HCT116 (cell line): ENCODE measurements at regions not wholly inside any gene's neighbourhood (a gene's known extent, or its start where the extent isn't known, plus 50 kb on each side); places are given as distances from the start of the nearest gene placed in this dataset.

Experiments used
- ATAC-seq: fragments of 200-7000 bp; cut with Tn5 transposase; 2 replicates; pipeline ENCODE4 v1.9.1; 2020; ENCODE audit warnings: mild to moderate bottlenecking, moderate library complexity
- BruUV-seq: library from RNA; stranded (reverse); fragments of 400-500 nt; replicated peaks from 2 replicates; lab custom pipeline; 2021; lab: Mats Ljungman, UMichigan
- CTCF ChIA-PET: fragments of 300-600 bp; sonication (Branson Sonifier 250); formaldehyde crosslinking; loops from one replicate; lab custom pipeline; 2021; ENCODE audit warnings: antibody characterized with exemption; lab: Charles Lee
- POLR2A ChIA-PET: fragments of 300-600, 350-600 bp; sonication (Branson Sonifier 250); formaldehyde crosslinking; loops from one replicate; lab custom pipeline; 2021; ENCODE audit warnings: antibody characterized with exemption; lab: Charles Lee
- RAD21 ChIA-PET, 2 experiments: fragments of 300-600 bp; sonication (Branson Sonifier 250); formaldehyde crosslinking; loops; one replicate each; lab custom pipeline; 2023; ENCODE audit warnings: low total read pairs in 2 of 2; ENCODE audit not compliant: uncharacterized antibody in 2 of 2, unreplicated experiment in 2 of 2, low non-redundant PET in 1 of 2; lab: Charles Lee
- DNase-seq: peaks from one replicate; pipeline ENCODE4 v3.0.0-alpha.2; 2010; ENCODE audit warnings: low read depth, low spot score
- H2AFZ ChIP-seq: fragments of 200-600 bp; shearing (Covaris generic), sonication (generic); 2 replicates; pipeline ENCODE4 v1.6.1; 2017; ENCODE audit warnings: low read depth, mixed run types, mixed read lengths, antibody characterized with exemption, low read length; ENCODE audit not compliant: poor library complexity, severe bottlenecking
- H3K27ac ChIP-seq: 2 replicates; pipeline ENCODE4 v1.5.1; 2012; ENCODE audit warnings: low read depth, low read length
- H3K27me3 ChIP-seq: fragments of 200-600 bp; sonication (generic); 2 replicates; pipeline ENCODE4 v1.6.1; 2016; ENCODE audit warnings: mixed run types, low read length, mixed read lengths; ENCODE audit not compliant: insufficient read depth
- H3K36me3 ChIP-seq, 2 experiments: fragments of 200-500 bp in 1 of 2; fragments of 200-600 bp in 1 of 2; sonication (Bioruptor generic) in 1 of 2; sonication (generic) in 1 of 2; 2 replicates each; pipeline versions ENCODE4 v1.5.1 to v1.6.1; 2014 to 2016; ENCODE audit warnings: low read length in 2 of 2, inconsistent platforms in 1 of 2, mixed read lengths in 1 of 2, mixed run types in 1 of 2; ENCODE audit not compliant: insufficient read depth in 2 of 2, control insufficient read depth in 1 of 2
- H3K4me1 ChIP-seq, 2 experiments: fragments of 200-600 bp in 1 of 2; sonication (generic) in 1 of 2; 2 replicates each; pipeline versions ENCODE4 v1.5.1 to v1.6.1; 2012 to 2017; ENCODE audit warnings: low read length in 2 of 2, inconsistent platforms in 1 of 2, mild to moderate bottlenecking in 1 of 2, mixed read lengths in 1 of 2, mixed run types in 1 of 2, moderate library complexity in 1 of 2; ENCODE audit not compliant: insufficient read depth in 2 of 2, control insufficient read depth in 1 of 2
- H3K4me2 ChIP-seq: fragments of 200-600 bp; sonication (generic); 2 replicates; pipeline ENCODE4 v1.6.1; 2017; ENCODE audit warnings: mixed run types, low read length, mixed read lengths
- H3K4me3 ChIP-seq, 2 experiments: fragments of 200-600 bp in 1 of 2; sonication (generic) in 1 of 2; replicated peaks in 1 of 2; 2 replicates each; pipeline ENCODE4 v1.5.1; 2011 to 2016; ENCODE audit warnings: low read length in 2 of 2, control low read depth in 1 of 2, low read depth in 1 of 2, mild to moderate bottlenecking in 1 of 2, mixed read lengths in 1 of 2, mixed run types in 1 of 2
- H3K79me2 ChIP-seq: fragments of 200-600 bp; sonication (generic); 2 replicates; pipeline ENCODE4 v1.6.1; 2017; ENCODE audit warnings: mild to moderate bottlenecking, mixed run types, low read length, moderate library complexity, mixed read lengths; ENCODE audit not compliant: insufficient read depth
- H3K9ac ChIP-seq: fragments of 200-600 bp; sonication (generic); 2 replicates; pipeline ENCODE4 v1.6.1; 2016; ENCODE audit warnings: low read length, mixed read lengths
- H3K9me2 ChIP-seq: fragments of 200-600 bp; sonication (generic), shearing (Covaris generic); 2 replicates; pipeline ENCODE4 v1.6.1; 2017; ENCODE audit warnings: mixed run types, mild to moderate bottlenecking, moderate library complexity; ENCODE audit not compliant: insufficient read depth
- H3K9me3 ChIP-seq, 2 experiments: fragments of 200-500 bp in 1 of 2; fragments of 200-600 bp in 1 of 2; sonication (Bioruptor generic) in 1 of 2; sonication (generic) in 1 of 2; 2 replicates each; pipeline ENCODE4 v1.6.1; 2014 to 2017; ENCODE audit warnings: low read length in 2 of 2, mixed read lengths in 2 of 2, inconsistent platforms in 1 of 2, low read depth in 1 of 2, mild to moderate bottlenecking in 1 of 2, mixed run types in 1 of 2, moderate library complexity in 1 of 2; ENCODE audit not compliant: control insufficient read depth in 1 of 2, insufficient read depth in 1 of 2
- H4K20me1 ChIP-seq: fragments of 200-600 bp; sonication (generic), shearing (Covaris generic); 2 replicates; pipeline ENCODE4 v1.6.1; 2017; ENCODE audit warnings: mixed run types, mild to moderate bottlenecking, moderate library complexity; ENCODE audit not compliant: insufficient read depth
- ATF3 ChIP-seq: IDR thresholded peaks from 2 replicates; pipeline ENCODE4 v1.6.1; 2012
- CBX3 ChIP-seq: IDR thresholded peaks from 2 replicates; pipeline ENCODE4 v1.6.1; 2012; ENCODE audit warnings: low read depth
- ELF1 ChIP-seq: IDR thresholded peaks from 2 replicates; pipeline ENCODE4 v1.6.1; 2012; ENCODE audit warnings: low read depth, borderline replicate concordance
- EZH2 ChIP-seq: fragments of 200-600 bp; sonication (generic); IDR thresholded peaks from 2 replicates; pipeline ENCODE4 v1.6.1; 2017; ENCODE audit warnings: antibody characterized with exemption, mixed run types
- EZH2phosphoT487 ChIP-seq: fragments of 200-600 bp; IDR thresholded peaks from 2 replicates; pipeline ENCODE4 v1.6.1; 2018; ENCODE audit warnings: antibody characterized with exemption, borderline replicate concordance
- FOSL1 ChIP-seq: IDR thresholded peaks from 2 replicates; pipeline ENCODE4 v1.6.1; 2012; ENCODE audit warnings: low read depth
- JUND ChIP-seq: IDR thresholded peaks from 2 replicates; pipeline ENCODE4 v1.6.1; 2012
- POLR2A ChIP-seq: IDR thresholded peaks from 2 replicates; pipeline ENCODE4 v1.7.0; 2011; ENCODE audit warnings: borderline replicate concordance; ENCODE audit not compliant: insufficient read depth, insufficient read length; ENCODE audit errors: extremely low read depth
- POLR2AphosphoS5 ChIP-seq: IDR thresholded peaks from 2 replicates; pipeline ENCODE4 v1.6.1; 2011; ENCODE audit warnings: mild to moderate bottlenecking, low read depth, low read length, moderate library complexity
- RAD21 ChIP-seq: IDR thresholded peaks from 2 replicates; pipeline ENCODE4 v1.6.1; 2012; ENCODE audit warnings: low read depth, mild to moderate bottlenecking
- SIN3A ChIP-seq: IDR thresholded peaks from 2 replicates; pipeline ENCODE4 v1.6.1; 2012; ENCODE audit warnings: low read depth
- SP1 ChIP-seq: IDR thresholded peaks from 2 replicates; pipeline ENCODE4 v1.6.1; 2012; ENCODE audit warnings: low read depth
- TCF7L2 ChIP-seq: IDR thresholded peaks from 2 replicates; pipeline ENCODE4 v1.7.0; 2011; ENCODE audit warnings: borderline replicate concordance, inconsistent platforms; ENCODE audit not compliant: insufficient read depth, insufficient read length; ENCODE audit errors: extremely low read depth
- YY1 ChIP-seq: IDR thresholded peaks from 2 replicates; pipeline ENCODE4 v1.6.1; 2011; ENCODE audit warnings: low read length, low read depth, moderate library complexity, mild to moderate bottlenecking; ENCODE audit not compliant: insufficient replicate concordance; ENCODE audit errors: extremely low read depth
- ZBTB33 ChIP-seq: IDR thresholded peaks from 2 replicates; pipeline ENCODE4 v1.6.1; 2011; ENCODE audit warnings: mild to moderate bottlenecking, low read length, moderate library complexity; ENCODE audit not compliant: insufficient replicate concordance; ENCODE audit errors: extremely low read depth
- ZFX ChIP-seq: fragments of 450-650 bp; IDR thresholded peaks from 2 replicates; pipeline ENCODE4 v1.6.1; 2017
- ZNF274 ChIP-seq: fragments of 200-500 bp; sonication (Bioruptor generic); IDR thresholded peaks from 2 replicates; pipeline ENCODE4 v1.6.1; 2014; ENCODE audit warnings: mild to moderate bottlenecking, low read depth, low read length, inconsistent platforms
- intact Hi-C: fragments of 100-400 bp; cut with micrococcal nuclease; formaldehyde crosslinking; loops from 2 replicates; pipeline ENCODE4 v1.10.0; 2022
- TF ChIP-seq, protein P1 (sequence below): IDR thresholded peaks from 2 replicates; pipeline ENCODE4 v1.6.1; 2012; ENCODE audit warnings: low read depth
- TF ChIP-seq, protein P2 (sequence below), 3 experiments: fragments of 200-600 bp in 1 of 3; sonication (generic) in 1 of 3; IDR thresholded peaks in 2 of 3; conservative IDR thresholded peaks in 1 of 3; 2 replicates each; pipeline ENCODE4 v1.5.1; 2012 to 2017; ENCODE audit warnings: low read depth in 2 of 3, low read length in 2 of 3, antibody characterized with exemption in 1 of 3, borderline replicate concordance in 1 of 3, control low read depth in 1 of 3, mild to moderate bottlenecking in 1 of 3, mixed read lengths in 1 of 3, mixed run types in 1 of 3, moderate library complexity in 1 of 3; ENCODE audit not compliant: insufficient read depth in 1 of 3
- TF ChIP-seq, protein P3 (sequence below): IDR thresholded peaks from 2 replicates; pipeline ENCODE4 v1.6.1; 2012

DNA sequence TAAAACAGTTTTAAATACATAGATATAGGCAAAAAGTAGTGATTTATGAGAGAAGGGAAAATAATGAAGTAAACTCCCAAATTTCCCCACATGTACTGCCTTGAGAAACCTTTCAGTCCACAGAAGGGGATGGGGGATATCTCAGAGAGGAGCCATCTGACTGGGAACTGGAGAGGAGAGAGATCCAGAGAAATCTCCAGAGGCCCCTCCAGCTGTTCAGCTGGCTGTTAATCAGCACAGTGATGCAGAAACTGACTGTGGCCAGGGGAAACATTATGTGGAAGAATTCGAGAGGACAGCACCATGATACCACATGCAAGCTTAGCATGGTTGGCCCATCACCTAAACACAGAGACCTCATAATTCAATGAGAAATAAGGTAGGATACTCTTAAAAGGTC is 1165.9 kb upstream of the TMEM132C start:
- no peak for ATAC-seq
- Histone ChIP-seq H3K27ac (no peak overlapping the region), H3K9me2 (no peaks in the 10 kb centered on the region), H3K79me2 (peaks cover 8% of the 10 kb centered on the region; the same call in 1 of the 2 replicates), H3K4me2 (peak overlapping the region; percentile 63), H3K27me3 (no peaks in the 10 kb centered on the region), H2AFZ (no peak overlapping the region), H3K9me3 (no peaks in the 10 kb centered on the region), H3K36me3 (no peaks in the 10 kb centered on the region), H3K4me3 (no peak overlapping the region; a peak in 1 of 4 replicates), H4K20me1 (no peaks in the 10 kb centered on the region), H3K9ac (no peak overlapping the region), H3K4me1 (peaks cover 3 to 5% of the 10 kb centered on the region in 2 experiments; a peak in 3 of 4 replicates)
- no peak for TF ChIP-seq ELF1
- TF ChIP-seq EZH2 = no peak
- no peak for TF ChIP-seq RAD21
- TF ChIP-seq, protein P1, sequence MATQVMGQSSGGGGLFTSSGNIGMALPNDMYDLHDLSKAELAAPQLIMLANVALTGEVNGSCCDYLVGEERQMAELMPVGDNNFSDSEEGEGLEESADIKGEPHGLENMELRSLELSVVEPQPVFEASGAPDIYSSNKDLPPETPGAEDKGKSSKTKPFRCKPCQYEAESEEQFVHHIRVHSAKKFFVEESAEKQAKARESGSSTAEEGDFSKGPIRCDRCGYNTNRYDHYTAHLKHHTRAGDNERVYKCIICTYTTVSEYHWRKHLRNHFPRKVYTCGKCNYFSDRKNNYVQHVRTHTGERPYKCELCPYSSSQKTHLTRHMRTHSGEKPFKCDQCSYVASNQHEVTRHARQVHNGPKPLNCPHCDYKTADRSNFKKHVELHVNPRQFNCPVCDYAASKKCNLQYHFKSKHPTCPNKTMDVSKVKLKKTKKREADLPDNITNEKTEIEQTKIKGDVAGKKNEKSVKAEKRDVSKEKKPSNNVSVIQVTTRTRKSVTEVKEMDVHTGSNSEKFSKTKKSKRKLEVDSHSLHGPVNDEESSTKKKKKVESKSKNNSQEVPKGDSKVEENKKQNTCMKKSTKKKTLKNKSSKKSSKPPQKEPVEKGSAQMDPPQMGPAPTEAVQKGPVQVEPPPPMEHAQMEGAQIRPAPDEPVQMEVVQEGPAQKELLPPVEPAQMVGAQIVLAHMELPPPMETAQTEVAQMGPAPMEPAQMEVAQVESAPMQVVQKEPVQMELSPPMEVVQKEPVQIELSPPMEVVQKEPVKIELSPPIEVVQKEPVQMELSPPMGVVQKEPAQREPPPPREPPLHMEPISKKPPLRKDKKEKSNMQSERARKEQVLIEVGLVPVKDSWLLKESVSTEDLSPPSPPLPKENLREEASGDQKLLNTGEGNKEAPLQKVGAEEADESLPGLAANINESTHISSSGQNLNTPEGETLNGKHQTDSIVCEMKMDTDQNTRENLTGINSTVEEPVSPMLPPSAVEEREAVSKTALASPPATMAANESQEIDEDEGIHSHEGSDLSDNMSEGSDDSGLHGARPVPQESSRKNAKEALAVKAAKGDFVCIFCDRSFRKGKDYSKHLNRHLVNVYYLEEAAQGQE = no peak
- no peak for TF ChIP-seq SIN3A
- TF ChIP-seq ZBTB33 = no peak
- no peak for TF ChIP-seq POLR2A
- no peak for TF ChIP-seq ZFX
- TF ChIP-seq TCF7L2 = no peak
- no peak for TF ChIP-seq JUND
- no peak for TF ChIP-seq SP1
- TF ChIP-seq CBX3 = no peak
- TF ChIP-seq, protein P2, sequence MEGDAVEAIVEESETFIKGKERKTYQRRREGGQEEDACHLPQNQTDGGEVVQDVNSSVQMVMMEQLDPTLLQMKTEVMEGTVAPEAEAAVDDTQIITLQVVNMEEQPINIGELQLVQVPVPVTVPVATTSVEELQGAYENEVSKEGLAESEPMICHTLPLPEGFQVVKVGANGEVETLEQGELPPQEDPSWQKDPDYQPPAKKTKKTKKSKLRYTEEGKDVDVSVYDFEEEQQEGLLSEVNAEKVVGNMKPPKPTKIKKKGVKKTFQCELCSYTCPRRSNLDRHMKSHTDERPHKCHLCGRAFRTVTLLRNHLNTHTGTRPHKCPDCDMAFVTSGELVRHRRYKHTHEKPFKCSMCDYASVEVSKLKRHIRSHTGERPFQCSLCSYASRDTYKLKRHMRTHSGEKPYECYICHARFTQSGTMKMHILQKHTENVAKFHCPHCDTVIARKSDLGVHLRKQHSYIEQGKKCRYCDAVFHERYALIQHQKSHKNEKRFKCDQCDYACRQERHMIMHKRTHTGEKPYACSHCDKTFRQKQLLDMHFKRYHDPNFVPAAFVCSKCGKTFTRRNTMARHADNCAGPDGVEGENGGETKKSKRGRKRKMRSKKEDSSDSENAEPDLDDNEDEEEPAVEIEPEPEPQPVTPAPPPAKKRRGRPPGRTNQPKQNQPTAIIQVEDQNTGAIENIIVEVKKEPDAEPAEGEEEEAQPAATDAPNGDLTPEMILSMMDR (IDR thresholded peaks at IDR 0.05 in 2 of 3, conservative IDR thresholded peaks at IDR 0.05 in 1 of 3; ENCODE audit: borderline replicate concordance in 1 of 3, insufficient read depth in 1 of 3, low read depth in 2 of 3, low read length in 2 of 3) = no peak
- TF ChIP-seq YY1 = no peak
- TF ChIP-seq, protein P3, sequence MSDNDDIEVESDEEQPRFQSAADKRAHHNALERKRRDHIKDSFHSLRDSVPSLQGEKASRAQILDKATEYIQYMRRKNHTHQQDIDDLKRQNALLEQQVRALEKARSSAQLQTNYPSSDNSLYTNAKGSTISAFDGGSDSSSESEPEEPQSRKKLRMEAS = no peak
- TF ChIP-seq EZH2phosphoT487 = no peak
- TF ChIP-seq POLR2AphosphoS5 = no peak
- TF ChIP-seq ATF3 = no peak
- TF ChIP-seq FOSL1 = no peak
- no peak for TF ChIP-seq ZNF274
- BruUV-seq = no TSS peak
- intact Hi-C loops = loop anchor here (5.0 kb wide), 1 partner anchor 1034 kb away; no protein-coding TSS in a partner anchor
- no peak for DNase-seq
- ChIA-PET POLR2A (no interaction called here), CTCF (no interaction called here), RAD21 (no interaction called here)
